K562 (cell line): ENCODE measurements at regions not wholly inside any gene's neighbourhood (a gene's known extent, or its start where the extent isn't known, plus 50 kb on each side); places are given as distances from the start of the nearest gene placed in this dataset.

ENCODE experiments used
- CTCF ChIP-seq, 3 experiments: IDR thresholded peaks in 2 of 3; conservative IDR thresholded peaks in 1 of 3; 2 replicates each; pipeline ENCODE4 v1.5.1; 2011 to 2012; ENCODE audit warnings: low read length in 3 of 3, mild to moderate bottlenecking in 3 of 3, control low read depth in 2 of 3, improper control_type of control experiment in 1 of 3, inconsistent platforms in 1 of 3, low read depth in 1 of 3, mixed read lengths in 1 of 3, moderate library complexity in 1 of 3; ENCODE audit not compliant: insufficient read depth in 2 of 3
- JUN ChIP-seq, 2 experiments: sonication (generic) in 1 of 2; formaldehyde crosslinking in 1 of 2; IDR thresholded peaks; 2 replicates each; pipeline versions ENCODE4 v1.6.1 to v1.8.0; 2012 to 2022; ENCODE audit warnings: borderline replicate concordance in 2 of 2, mild to moderate bottlenecking in 2 of 2, improper control_type of control experiment in 1 of 2, low read depth in 1 of 2, low read length in 1 of 2, missing genetic modification reagents in 1 of 2
- MAZ ChIP-seq, 2 experiments: fragments of 450-650 bp in 1 of 2; sonication (generic) in 1 of 2; formaldehyde crosslinking; IDR thresholded peaks in 1 of 2; conservative IDR thresholded peaks in 1 of 2; 2 replicates each; pipeline versions ENCODE4 v1.4.0 to v1.5.0; 2020; ENCODE audit warnings: mild to moderate bottlenecking in 1 of 2, missing genetic modification reagents in 1 of 2
- UBTF ChIP-seq, 2 experiments: IDR thresholded peaks; 2 replicates each; pipeline ENCODE4 v1.6.1; 2012; ENCODE audit warnings: improper control_type of control experiment in 2 of 2, low read depth in 2 of 2, low read length in 2 of 2, borderline replicate concordance in 1 of 2
- ZNF76 ChIP-seq: fragments of 250-450 bp; sonication (Bioruptor Pico); IDR thresholded peaks from 2 replicates; pipeline ENCODE4 v1.4.0; 2020; ENCODE audit warnings: mild to moderate bottlenecking, moderate library complexity, borderline replicate concordance

GRCh38 chr4:181083757-181084361 is 1159.3 kb upstream of the TENM3 start:
- no peak for TF ChIP-seq JUN (IDR thresholded peaks at IDR 0.05; ENCODE audit: borderline replicate concordance, low read depth, low read length)
- no peak for TF ChIP-seq JUN (CRISPR knock-in tag; IDR thresholded peaks at IDR 0.05; ENCODE audit: borderline replicate concordance)
- TF ChIP-seq ZNF76: no peak
- TF ChIP-seq MAZ (CRISPR knock-in tag; conservative IDR thresholded peaks at IDR 0.05 in 1 of 2, IDR thresholded peaks at IDR 0.05 in 1 of 2): no peak
- TF ChIP-seq UBTF (IDR thresholded peaks at IDR 0.05; ENCODE audit: borderline replicate concordance in 1 of 2, low read depth in 2 of 2, low read length in 2 of 2): no peak
- no peak for TF ChIP-seq CTCF (IDR thresholded peaks at IDR 0.05 in 2 of 3, conservative IDR thresholded peaks at IDR 0.05 in 1 of 3; ENCODE audit: insufficient read depth in 2 of 3, low read depth in 1 of 3, low read length in 3 of 3)
